B cell (primary cell): ENCODE measurements at regions not wholly inside any gene's neighbourhood (a gene's known extent, or its start where the extent isn't known, plus 50 kb on each side); places are given as distances from the start of the nearest gene placed in this dataset.

ENCODE experiments used
- ATAC-seq: fragments of 200-7000 bp; cut with Tn5 transposase; one replicate; pipeline ENCODE4 v1.10.0; 2021; ENCODE audit warnings: low read depth, mild to moderate bottlenecking, moderate number of reproducible peaks, moderate library complexity
- CTCF ChIA-PET: fragments of 350-600 bp; sonication (Branson Sonifier 250); formaldehyde crosslinking; loops from one replicate; lab custom pipeline; 2021; ENCODE audit warnings: antibody characterized with exemption, inconsistent platforms; lab: Charles Lee
- POLR2A ChIA-PET: fragments of 350-600 bp; sonication (Branson Sonifier 250); formaldehyde crosslinking; loops from one replicate; lab custom pipeline; 2021; ENCODE audit warnings: antibody characterized with exemption; lab: Charles Lee
- DNase-seq: peaks from one replicate; pipeline ENCODE4 v3.0.0; 2013
- H2AFZ ChIP-seq: 2 replicates; pipeline ENCODE4 v1.6.1; 2012; ENCODE audit warnings: mild to moderate bottlenecking, low read depth, low read length; ENCODE audit not compliant: insufficient read depth, poor library complexity, severe bottlenecking
- H3K27ac ChIP-seq, 2 donors: 1 replicate in 1 of 2; 2 replicates in 1 of 2; pipeline ENCODE4 v1.5.1; 2012 to 2013; ENCODE audit warnings: low read length in 2 of 2, mild to moderate bottlenecking in 2 of 2, moderate library complexity in 1 of 2
- H3K27me3 ChIP-seq, 4 experiments: fragments of 200-600 bp in 1 of 4; sonication (generic) in 1 of 4; replicated peaks in 1 of 4; 1 replicate in 2 of 4; 2 replicates in 2 of 4; pipeline versions ENCODE4 v1.6.1 to v1.7.0; 2013 to 2016; ENCODE audit warnings: low read length in 3 of 4, mild to moderate bottlenecking in 2 of 4, mixed read lengths in 1 of 4, moderate library complexity in 1 of 4; ENCODE audit not compliant: insufficient read depth in 4 of 4, control insufficient read depth in 3 of 4; ENCODE audit errors: control extremely low read depth in 1 of 4
- H3K36me3 ChIP-seq, 2 experiments: replicated peaks in 1 of 2; 1 replicate in 1 of 2; 2 replicates in 1 of 2; pipeline versions ENCODE4 v1.6.1 to v1.7.1; 2013; ENCODE audit warnings: low read length in 1 of 2; ENCODE audit not compliant: insufficient read depth in 2 of 2, control insufficient read depth in 1 of 2; ENCODE audit errors: control extremely low read depth in 1 of 2, extremely low read depth in 1 of 2
- H3K4me1 ChIP-seq, 2 donors: fragments of 200-600 bp in 1 of 2; sonication (generic) in 1 of 2; 1 replicate in 1 of 2; 2 replicates in 1 of 2; pipeline versions ENCODE4 v1.5.1 to v1.6.1; 2013 to 2017; ENCODE audit warnings: low read length in 2 of 2; ENCODE audit not compliant: control insufficient read depth in 2 of 2, insufficient read depth in 2 of 2
- H3K4me2 ChIP-seq: replicated peaks from 2 replicates; pipeline ENCODE3; 2012; ENCODE audit warnings: mild to moderate bottlenecking, low read depth, low read length; ENCODE audit not compliant: poor library complexity, severe bottlenecking
- H3K4me3 ChIP-seq, 5 experiments: fragments of 200-600 bp in 1 of 5; sonication (generic) in 1 of 5; 1 replicate in 3 of 5; 2 replicates in 2 of 5; pipeline versions ENCODE4 v1.5.1 to v1.7.0; 2011 to 2016; ENCODE audit warnings: low read length in 4 of 5, mild to moderate bottlenecking in 4 of 5, low read depth in 2 of 5, control low read depth in 1 of 5, moderate library complexity in 1 of 5; ENCODE audit not compliant: insufficient read depth in 1 of 5; ENCODE audit errors: control extremely low read depth in 1 of 5, extremely low read depth in 1 of 5
- H3K79me2 ChIP-seq: fragments of 200-600 bp; sonication (generic); one replicate; pipeline ENCODE4 v1.6.0; 2016; ENCODE audit warnings: low read length; ENCODE audit not compliant: control insufficient read depth, insufficient read depth
- H3K9ac ChIP-seq: fragments of 200-600 bp; sonication (generic); 2 replicates; pipeline ENCODE4 v1.6.1; 2017; ENCODE audit warnings: mild to moderate bottlenecking, low read length, moderate library complexity
- H3K9me3 ChIP-seq, 3 donors: one replicate each; pipeline versions ENCODE4 v1.6.1 to v1.7.1; 2013; ENCODE audit warnings: low read length in 2 of 3; ENCODE audit not compliant: control insufficient read depth in 2 of 3, insufficient read depth in 1 of 3; ENCODE audit errors: control extremely low read depth in 1 of 3
- H4K20me1 ChIP-seq: 2 replicates; pipeline ENCODE4 v1.6.0; 2012; ENCODE audit warnings: mild to moderate bottlenecking, low read length; ENCODE audit not compliant: insufficient read depth, control insufficient read depth, poor library complexity, severe bottlenecking
- H3K27ac Mint-ChIP-seq: one replicate; pipeline ENCODE4 v1.8.0; 2021; ENCODE audit warnings: mixed read lengths
- H3K27me3 Mint-ChIP-seq: one replicate; pipeline ENCODE4 v1.8.0; 2021; ENCODE audit warnings: mixed read lengths
- H3K4me1 Mint-ChIP-seq: one replicate; pipeline ENCODE4 v1.8.0; 2021; ENCODE audit warnings: mixed read lengths
- H3K4me3 Mint-ChIP-seq: one replicate; pipeline ENCODE4 v1.8.0; 2021; ENCODE audit warnings: mixed read lengths
- H3K9me3 Mint-ChIP-seq: one replicate; pipeline ENCODE4 v1.8.0; 2022; ENCODE audit warnings: mixed read lengths; ENCODE audit not compliant: insufficient read depth
- EZH2 ChIP-seq: IDR thresholded peaks from 2 replicates; pipeline ENCODE4 v1.6.1; 2012; ENCODE audit warnings: borderline replicate concordance, low read depth, mild to moderate bottlenecking, moderate library complexity, low read length; ENCODE audit not compliant: insufficient read depth, poor library complexity, severe bottlenecking
- WGBS: methylation state at CpG from one replicate; pipeline ENCODE4 v1.1.5; 2013; ENCODE audit warnings: missing lambda C conversion rate; ENCODE audit not compliant: insufficient coverage; 5-methylcytosine and 5-hydroxymethylcytosine counted together
- intact Hi-C: fragments of 100-400 bp; cut with micrococcal nuclease; formaldehyde crosslinking; loops from one replicate; pipeline ENCODE4 v1.10.0; 2022
- TF ChIP-seq, protein P1 (sequence below): fragments of 200-600 bp; IDR thresholded peaks from one replicate; pipeline ENCODE4 v1.8.0; 2022; ENCODE audit warnings: antibody characterized with exemption, mild to moderate bottlenecking

DNA sequence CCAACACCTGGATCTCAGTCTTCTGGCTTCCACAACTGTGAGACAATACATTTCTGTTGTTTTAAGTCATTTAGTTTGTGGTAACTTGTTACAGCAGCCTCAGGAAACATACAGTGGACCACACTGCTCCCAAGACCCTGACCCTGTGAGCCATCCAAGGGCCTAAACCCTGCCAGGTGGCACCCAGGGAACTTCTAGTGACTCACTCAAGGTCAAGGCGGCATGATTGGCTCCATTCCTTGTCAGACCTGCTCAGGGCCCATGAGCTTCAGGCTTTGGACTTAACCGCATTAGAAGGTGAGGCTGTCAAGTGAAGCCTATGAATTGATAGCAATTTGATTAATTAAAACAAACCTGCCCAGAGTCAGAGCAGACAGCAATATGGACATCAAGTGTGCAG is 165.7 kb upstream of the MAMLD1 start:
- no peak overlapping the region for H3K27ac Mint-ChIP-seq
- ChIA-PET POLR2A (no interaction called here), CTCF (interaction anchor here (0.5 kb wide), 1 partner anchor 21 kb away, joined by 4 read pairs; no protein-coding TSS in a partner anchor)
- Histone ChIP-seq H3K27me3 (no peaks in the 10 kb centered on the region), H2AFZ (no peak overlapping the region), H3K9ac (no peak overlapping the region), H3K36me3 (no peaks in the 10 kb centered on the region), H3K4me1 (no peaks in the 10 kb centered on the region), H4K20me1 (no peaks in the 10 kb centered on the region), H3K4me2 (no peak overlapping the region), H3K79me2 (no peaks in the 10 kb centered on the region), H3K27ac (no peak overlapping the region), H3K9me3 (no peaks in the 10 kb centered on the region), H3K4me3 (no peak overlapping the region)
- no peak for DNase-seq
- H3K4me1 Mint-ChIP-seq = no peaks in the 10 kb centered on the region
- WGBS = 80% methylated on average over 1 of the region's 2 CpGs
- H3K9me3 Mint-ChIP-seq = no peaks in the 10 kb centered on the region
- no peak for ATAC-seq
- intact Hi-C loops = no loop called here
- TF ChIP-seq, protein P1, sequence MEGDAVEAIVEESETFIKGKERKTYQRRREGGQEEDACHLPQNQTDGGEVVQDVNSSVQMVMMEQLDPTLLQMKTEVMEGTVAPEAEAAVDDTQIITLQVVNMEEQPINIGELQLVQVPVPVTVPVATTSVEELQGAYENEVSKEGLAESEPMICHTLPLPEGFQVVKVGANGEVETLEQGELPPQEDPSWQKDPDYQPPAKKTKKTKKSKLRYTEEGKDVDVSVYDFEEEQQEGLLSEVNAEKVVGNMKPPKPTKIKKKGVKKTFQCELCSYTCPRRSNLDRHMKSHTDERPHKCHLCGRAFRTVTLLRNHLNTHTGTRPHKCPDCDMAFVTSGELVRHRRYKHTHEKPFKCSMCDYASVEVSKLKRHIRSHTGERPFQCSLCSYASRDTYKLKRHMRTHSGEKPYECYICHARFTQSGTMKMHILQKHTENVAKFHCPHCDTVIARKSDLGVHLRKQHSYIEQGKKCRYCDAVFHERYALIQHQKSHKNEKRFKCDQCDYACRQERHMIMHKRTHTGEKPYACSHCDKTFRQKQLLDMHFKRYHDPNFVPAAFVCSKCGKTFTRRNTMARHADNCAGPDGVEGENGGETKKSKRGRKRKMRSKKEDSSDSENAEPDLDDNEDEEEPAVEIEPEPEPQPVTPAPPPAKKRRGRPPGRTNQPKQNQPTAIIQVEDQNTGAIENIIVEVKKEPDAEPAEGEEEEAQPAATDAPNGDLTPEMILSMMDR = no peak
- TF ChIP-seq EZH2 = no peak
- H3K27me3 Mint-ChIP-seq = no peaks in the 10 kb centered on the region
- H3K4me3 Mint-ChIP-seq = no peak overlapping the region

DNA sequence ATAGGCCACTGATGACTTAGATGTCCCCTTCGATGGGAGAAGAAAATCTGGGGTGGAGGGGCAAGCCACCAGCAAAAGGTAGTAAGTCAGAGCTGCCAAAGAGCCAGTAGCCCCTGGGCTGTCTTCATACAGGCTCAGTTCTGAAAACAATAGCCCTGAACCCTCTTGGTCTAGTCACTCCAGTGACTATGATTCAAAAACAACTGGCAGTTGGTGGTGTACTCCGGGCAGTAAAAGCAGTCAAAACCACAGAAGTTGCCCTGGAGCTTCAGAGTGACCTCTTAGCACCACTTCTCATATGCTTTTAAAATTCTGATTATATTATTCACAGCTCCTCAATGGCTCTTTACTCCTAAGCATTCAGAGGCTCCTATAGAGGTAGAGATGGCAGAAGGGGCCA is 164.3 kb upstream of the MAMLD1 start:
- intact Hi-C loops = no loop called here
- H3K27me3 ChIP-seq = no peaks in the 10 kb centered on the region
- H3K9ac ChIP-seq = no peak overlapping the region
- CTCF ChIA-PET = no interaction called here
- DNase-seq (no peak), ATAC-seq (no peak)
- WGBS = no CpG with 5 or more reads among the region's 2 CpGs
- H3K4me1 ChIP-seq = no peaks in the 10 kb centered on the region
- Mint-ChIP-seq H3K27me3 (no peaks in the 10 kb centered on the region), H3K27ac (no peak overlapping the region), H3K9me3 (no peaks in the 10 kb centered on the region), H3K4me3 (no peak overlapping the region), H3K4me1 (no peaks in the 10 kb centered on the region)
- H3K4me2 ChIP-seq = no peak overlapping the region
- no peaks in the 10 kb centered on the region for H3K36me3 ChIP-seq
- H3K9me3 ChIP-seq = no peaks in the 10 kb centered on the region
- no peaks in the 10 kb centered on the region for H4K20me1 ChIP-seq
- no peaks in the 10 kb centered on the region for H3K79me2 ChIP-seq
- POLR2A ChIA-PET = no interaction called here
- H3K4me3 ChIP-seq = no peak overlapping the region
- no peak overlapping the region for H2AFZ ChIP-seq
- no peak overlapping the region for H3K27ac ChIP-seq
- no peak for TF ChIP-seq EZH2
- TF ChIP-seq, protein P1 = no peak
